WTC11 (cell line): ENCODE measurements at regions not wholly inside any gene's neighbourhood (a gene's known extent, or its start where the extent isn't known, plus 50 kb on each side); places are given as distances from the start of the nearest gene placed in this dataset.

ENCODE experiments used
- ATAC-seq: fragments of 200-7000 bp; cut with Tn5 transposase; 2 replicates; pipeline ENCODE4 v1.10.0; 2021; ENCODE audit warnings: mild to moderate bottlenecking, moderate library complexity
- CTCF ChIA-PET: fragments of 300-600 bp; sonication (Branson Sonifier 250); formaldehyde crosslinking; loops from one replicate; lab custom pipeline; 2021; ENCODE audit warnings: antibody characterized with exemption; lab: Charles Lee
- POLR2A ChIA-PET: fragments of 350-600 bp; sonication (Branson Sonifier 250); formaldehyde crosslinking; loops from one replicate; lab custom pipeline; 2021; ENCODE audit warnings: antibody characterized with exemption; lab: Charles Lee
- DNase-seq: peaks from one replicate; pipeline ENCODE4 v3.0.0; 2021; ENCODE audit warnings: low spot score
- H3K27ac Mint-ChIP-seq: 2 replicates; pipeline ENCODE4 v1.8.0; 2021; ENCODE audit warnings: mixed read lengths
- H3K27me3 Mint-ChIP-seq: 2 replicates; pipeline ENCODE4 v1.8.0; 2021; ENCODE audit warnings: low read depth, mild to moderate bottlenecking, moderate library complexity, mixed read lengths
- H3K36me3 Mint-ChIP-seq: 2 replicates; pipeline ENCODE4 v1.8.0; 2021; ENCODE audit warnings: mixed read lengths
- H3K4me1 Mint-ChIP-seq: 2 replicates; pipeline ENCODE4 v1.8.0; 2022; ENCODE audit warnings: mixed read lengths
- H3K4me3 Mint-ChIP-seq: 2 replicates; pipeline ENCODE4 v1.8.0; 2021; ENCODE audit warnings: mild to moderate bottlenecking, moderate library complexity, mixed read lengths
- H3K9me3 Mint-ChIP-seq: 2 replicates; pipeline ENCODE4 v1.8.0; 2021; ENCODE audit warnings: mixed read lengths
- AFF4 ChIP-seq: sonication (generic); formaldehyde crosslinking; IDR thresholded peaks from 2 replicates; pipeline ENCODE4 v1.8.1; 2023; ENCODE audit warnings: mild to moderate bottlenecking, missing genetic modification reagents, borderline replicate concordance
- ATF6 ChIP-seq: sonication (generic); formaldehyde crosslinking; IDR thresholded peaks from 2 replicates; pipeline ENCODE4 v1.8.1; 2023; ENCODE audit warnings: mild to moderate bottlenecking, missing genetic modification reagents
- ERG ChIP-seq: fragments of 250-450 bp; sonication (Bioruptor Pico); IDR thresholded peaks from 2 replicates; pipeline ENCODE4 v1.8.0; 2021; ENCODE audit warnings: mild to moderate bottlenecking
- ETV6 ChIP-seq: sonication (generic); formaldehyde crosslinking; IDR thresholded peaks from 2 replicates; pipeline ENCODE4 v1.8.1; 2022; ENCODE audit warnings: mild to moderate bottlenecking, missing genetic modification reagents
- FOXJ3 ChIP-seq: sonication (generic); formaldehyde crosslinking; IDR thresholded peaks from 2 replicates; pipeline ENCODE4 v1.9.0; 2021; ENCODE audit warnings: missing genetic modification reagents, mild to moderate bottlenecking, borderline replicate concordance
- GRHL2 ChIP-seq: fragments of 250-450 bp; sonication (Bioruptor Pico); IDR thresholded peaks from 2 replicates; pipeline ENCODE4 v1.8.0; 2022; ENCODE audit warnings: mild to moderate bottlenecking, moderate library complexity; ENCODE audit not compliant: insufficient replicate concordance, severe bottlenecking
- HMGXB4 ChIP-seq: sonication (generic); formaldehyde crosslinking; IDR thresholded peaks from 2 replicates; pipeline ENCODE4 v1.8.1; 2023; ENCODE audit warnings: mild to moderate bottlenecking, moderate library complexity, missing genetic modification reagents
- NR2C2 ChIP-seq: sonication (generic); formaldehyde crosslinking; IDR thresholded peaks from 2 replicates; pipeline ENCODE4 v1.8.0; 2022; ENCODE audit warnings: mild to moderate bottlenecking, missing genetic modification reagents
- NR3C1 ChIP-seq: sonication (generic); formaldehyde crosslinking; conservative IDR thresholded peaks from 2 replicates; pipeline ENCODE4 v1.8.1; 2023; ENCODE audit warnings: low read depth, mild to moderate bottlenecking, missing genetic modification reagents
- ZNF263 ChIP-seq: sonication (generic); formaldehyde crosslinking; IDR thresholded peaks from 2 replicates; pipeline ENCODE4 v1.8.1; 2022; ENCODE audit warnings: low read depth, mild to moderate bottlenecking, moderate library complexity, missing genetic modification reagents
- ZNF423 ChIP-seq: fragments of 250-450 bp; sonication (Bioruptor Pico); IDR thresholded peaks from 2 replicates; pipeline ENCODE4 v2.1.2; 2022; ENCODE audit warnings: mild to moderate bottlenecking, moderate library complexity
- ZNF671 ChIP-seq: fragments of 250-450 bp; sonication (Bioruptor Pico); IDR thresholded peaks from 2 replicates; pipeline ENCODE4 v1.8.0; 2021; ENCODE audit warnings: mild to moderate bottlenecking
- TF ChIP-seq, protein P1 (sequence below): sonication (generic); formaldehyde crosslinking; IDR thresholded peaks from 2 replicates; pipeline ENCODE4 v1.8.0; 2023; ENCODE audit warnings: missing genetic modification reagents, mild to moderate bottlenecking, borderline replicate concordance
- TF ChIP-seq, protein P2 (sequence below): sonication (generic); formaldehyde crosslinking; IDR thresholded peaks from 2 replicates; pipeline ENCODE4 v1.8.0; 2022; ENCODE audit warnings: mild to moderate bottlenecking, missing genetic modification reagents
- TF ChIP-seq, protein P3 (sequence below): sonication (generic); formaldehyde crosslinking; IDR thresholded peaks from 2 replicates; pipeline ENCODE4 v1.8.1; 2023; ENCODE audit warnings: mild to moderate bottlenecking, missing genetic modification reagents
- TF ChIP-seq, protein P4 (sequence below): fragments of 200-600 bp; IDR thresholded peaks from 2 replicates; pipeline ENCODE4 v1.8.0; 2022; ENCODE audit warnings: antibody characterized with exemption

GRCh38 chr4:152248347-152248746, 287.5 kb downstream of the FBXW7 start:
- CTCF ChIA-PET, result no interaction called here

More at GRCh38 chr4:152248347-152248746, 287.5 kb downstream of the FBXW7 start:
- H3K9me3 Mint-ChIP-seq, result peaks cover 18% of the 10 kb centered on the region
- POLR2A ChIA-PET, result no interaction called here
- H3K4me1 Mint-ChIP-seq, result peaks cover 3% of the 10 kb centered on the region
- no peak overlapping the region for H3K4me3 Mint-ChIP-seq
- TF ChIP-seq ZNF263 (no peak), ATF6 (CRISPR knock-in tag) (no peak), NR3C1 (no peak), ERG (CRISPR knock-in tag) (no peak), AFF4 (CRISPR knock-in tag) (no peak), ETV6 (CRISPR knock-in tag) (no peak), FOXJ3 (CRISPR knock-in tag) (no peak), HMGXB4 (CRISPR knock-in tag) (no peak), GRHL2 (CRISPR knock-in tag) (no peak), ZNF671 (CRISPR knock-in tag) (no peak), NR2C2 (CRISPR knock-in tag) (no peak), ZNF423 (no peak)
- TF ChIP-seq, protein P1, sequence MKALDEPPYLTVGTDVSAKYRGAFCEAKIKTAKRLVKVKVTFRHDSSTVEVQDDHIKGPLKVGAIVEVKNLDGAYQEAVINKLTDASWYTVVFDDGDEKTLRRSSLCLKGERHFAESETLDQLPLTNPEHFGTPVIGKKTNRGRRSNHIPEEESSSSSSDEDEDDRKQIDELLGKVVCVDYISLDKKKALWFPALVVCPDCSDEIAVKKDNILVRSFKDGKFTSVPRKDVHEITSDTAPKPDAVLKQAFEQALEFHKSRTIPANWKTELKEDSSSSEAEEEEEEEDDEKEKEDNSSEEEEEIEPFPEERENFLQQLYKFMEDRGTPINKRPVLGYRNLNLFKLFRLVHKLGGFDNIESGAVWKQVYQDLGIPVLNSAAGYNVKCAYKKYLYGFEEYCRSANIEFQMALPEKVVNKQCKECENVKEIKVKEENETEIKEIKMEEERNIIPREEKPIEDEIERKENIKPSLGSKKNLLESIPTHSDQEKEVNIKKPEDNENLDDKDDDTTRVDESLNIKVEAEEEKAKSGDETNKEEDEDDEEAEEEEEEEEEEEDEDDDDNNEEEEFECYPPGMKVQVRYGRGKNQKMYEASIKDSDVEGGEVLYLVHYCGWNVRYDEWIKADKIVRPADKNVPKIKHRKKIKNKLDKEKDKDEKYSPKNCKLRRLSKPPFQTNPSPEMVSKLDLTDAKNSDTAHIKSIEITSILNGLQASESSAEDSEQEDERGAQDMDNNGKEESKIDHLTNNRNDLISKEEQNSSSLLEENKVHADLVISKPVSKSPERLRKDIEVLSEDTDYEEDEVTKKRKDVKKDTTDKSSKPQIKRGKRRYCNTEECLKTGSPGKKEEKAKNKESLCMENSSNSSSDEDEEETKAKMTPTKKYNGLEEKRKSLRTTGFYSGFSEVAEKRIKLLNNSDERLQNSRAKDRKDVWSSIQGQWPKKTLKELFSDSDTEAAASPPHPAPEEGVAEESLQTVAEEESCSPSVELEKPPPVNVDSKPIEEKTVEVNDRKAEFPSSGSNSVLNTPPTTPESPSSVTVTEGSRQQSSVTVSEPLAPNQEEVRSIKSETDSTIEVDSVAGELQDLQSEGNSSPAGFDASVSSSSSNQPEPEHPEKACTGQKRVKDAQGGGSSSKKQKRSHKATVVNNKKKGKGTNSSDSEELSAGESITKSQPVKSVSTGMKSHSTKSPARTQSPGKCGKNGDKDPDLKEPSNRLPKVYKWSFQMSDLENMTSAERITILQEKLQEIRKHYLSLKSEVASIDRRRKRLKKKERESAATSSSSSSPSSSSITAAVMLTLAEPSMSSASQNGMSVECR (CRISPR knock-in tag), result no peak
- TF ChIP-seq, protein P2, sequence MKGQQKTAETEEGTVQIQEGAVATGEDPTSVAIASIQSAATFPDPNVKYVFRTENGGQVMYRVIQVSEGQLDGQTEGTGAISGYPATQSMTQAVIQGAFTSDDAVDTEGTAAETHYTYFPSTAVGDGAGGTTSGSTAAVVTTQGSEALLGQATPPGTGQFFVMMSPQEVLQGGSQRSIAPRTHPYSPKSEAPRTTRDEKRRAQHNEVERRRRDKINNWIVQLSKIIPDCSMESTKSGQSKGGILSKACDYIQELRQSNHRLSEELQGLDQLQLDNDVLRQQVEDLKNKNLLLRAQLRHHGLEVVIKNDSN, result no peak
- TF ChIP-seq, protein P3, sequence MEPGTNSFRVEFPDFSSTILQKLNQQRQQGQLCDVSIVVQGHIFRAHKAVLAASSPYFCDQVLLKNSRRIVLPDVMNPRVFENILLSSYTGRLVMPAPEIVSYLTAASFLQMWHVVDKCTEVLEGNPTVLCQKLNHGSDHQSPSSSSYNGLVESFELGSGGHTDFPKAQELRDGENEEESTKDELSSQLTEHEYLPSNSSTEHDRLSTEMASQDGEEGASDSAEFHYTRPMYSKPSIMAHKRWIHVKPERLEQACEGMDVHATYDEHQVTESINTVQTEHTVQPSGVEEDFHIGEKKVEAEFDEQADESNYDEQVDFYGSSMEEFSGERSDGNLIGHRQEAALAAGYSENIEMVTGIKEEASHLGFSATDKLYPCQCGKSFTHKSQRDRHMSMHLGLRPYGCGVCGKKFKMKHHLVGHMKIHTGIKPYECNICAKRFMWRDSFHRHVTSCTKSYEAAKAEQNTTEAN (CRISPR knock-in tag), result no peak
- TF ChIP-seq, protein P4, sequence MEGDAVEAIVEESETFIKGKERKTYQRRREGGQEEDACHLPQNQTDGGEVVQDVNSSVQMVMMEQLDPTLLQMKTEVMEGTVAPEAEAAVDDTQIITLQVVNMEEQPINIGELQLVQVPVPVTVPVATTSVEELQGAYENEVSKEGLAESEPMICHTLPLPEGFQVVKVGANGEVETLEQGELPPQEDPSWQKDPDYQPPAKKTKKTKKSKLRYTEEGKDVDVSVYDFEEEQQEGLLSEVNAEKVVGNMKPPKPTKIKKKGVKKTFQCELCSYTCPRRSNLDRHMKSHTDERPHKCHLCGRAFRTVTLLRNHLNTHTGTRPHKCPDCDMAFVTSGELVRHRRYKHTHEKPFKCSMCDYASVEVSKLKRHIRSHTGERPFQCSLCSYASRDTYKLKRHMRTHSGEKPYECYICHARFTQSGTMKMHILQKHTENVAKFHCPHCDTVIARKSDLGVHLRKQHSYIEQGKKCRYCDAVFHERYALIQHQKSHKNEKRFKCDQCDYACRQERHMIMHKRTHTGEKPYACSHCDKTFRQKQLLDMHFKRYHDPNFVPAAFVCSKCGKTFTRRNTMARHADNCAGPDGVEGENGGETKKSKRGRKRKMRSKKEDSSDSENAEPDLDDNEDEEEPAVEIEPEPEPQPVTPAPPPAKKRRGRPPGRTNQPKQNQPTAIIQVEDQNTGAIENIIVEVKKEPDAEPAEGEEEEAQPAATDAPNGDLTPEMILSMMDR, result no peak
- ATAC-seq, result no peak
- H3K36me3 Mint-ChIP-seq, result peaks cover 7% of the 10 kb centered on the region; the same call in 1 of the 2 replicates
- no peak for DNase-seq
- H3K27me3 Mint-ChIP-seq, result no peaks in the 10 kb centered on the region
- no peak overlapping the region for H3K27ac Mint-ChIP-seq
